ENCODE measurements at regions not wholly inside any gene's neighbourhood (a gene's known extent, or its start where the extent isn't known, plus 50 kb on each side); places are given as distances from the start of the nearest gene placed in this dataset.
"Not testable (repeated sequence)": the region's sequence is repeated elsewhere in the genome, so short reads cannot be mapped to it uniquely, and the experiment has no call there.

DNA sequence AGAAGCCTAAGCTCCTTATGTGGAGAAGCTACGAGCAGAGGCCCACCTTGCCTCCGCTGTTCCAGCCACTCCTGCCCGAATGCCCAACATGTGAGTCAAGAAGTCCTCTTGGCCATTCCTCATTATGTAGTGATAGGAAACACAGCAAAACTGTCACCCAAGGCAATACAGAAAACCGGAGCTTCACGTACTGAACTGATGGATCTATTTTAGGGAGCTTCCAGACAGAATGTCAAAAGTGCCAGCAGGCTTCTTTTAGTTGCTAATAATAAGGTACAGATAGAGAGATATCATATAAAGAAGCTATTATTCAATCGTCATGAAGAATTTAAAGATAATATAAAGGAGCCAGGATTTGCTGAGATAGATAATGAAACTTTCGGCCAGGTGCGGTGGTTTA is 91.6 kb upstream of the SYT10 start:
- Histone ChIP-seq H3K4me3 (no peak overlapping the region), H3K4me1 (no peaks in the 10 kb centered on the region), H3K36me3 (no peaks in the 10 kb centered on the region), H3K27ac (no peak overlapping the region), H3K27me3 (no peaks in the 10 kb centered on the region), H3K9me3 (no peaks in the 10 kb centered on the region)
- TF ChIP-seq POLR2A (IDR thresholded peaks at IDR 0.05) (no peak), EP300 (IDR thresholded peaks at IDR 0.05) (no peak)
- TF ChIP-seq, protein P1, sequence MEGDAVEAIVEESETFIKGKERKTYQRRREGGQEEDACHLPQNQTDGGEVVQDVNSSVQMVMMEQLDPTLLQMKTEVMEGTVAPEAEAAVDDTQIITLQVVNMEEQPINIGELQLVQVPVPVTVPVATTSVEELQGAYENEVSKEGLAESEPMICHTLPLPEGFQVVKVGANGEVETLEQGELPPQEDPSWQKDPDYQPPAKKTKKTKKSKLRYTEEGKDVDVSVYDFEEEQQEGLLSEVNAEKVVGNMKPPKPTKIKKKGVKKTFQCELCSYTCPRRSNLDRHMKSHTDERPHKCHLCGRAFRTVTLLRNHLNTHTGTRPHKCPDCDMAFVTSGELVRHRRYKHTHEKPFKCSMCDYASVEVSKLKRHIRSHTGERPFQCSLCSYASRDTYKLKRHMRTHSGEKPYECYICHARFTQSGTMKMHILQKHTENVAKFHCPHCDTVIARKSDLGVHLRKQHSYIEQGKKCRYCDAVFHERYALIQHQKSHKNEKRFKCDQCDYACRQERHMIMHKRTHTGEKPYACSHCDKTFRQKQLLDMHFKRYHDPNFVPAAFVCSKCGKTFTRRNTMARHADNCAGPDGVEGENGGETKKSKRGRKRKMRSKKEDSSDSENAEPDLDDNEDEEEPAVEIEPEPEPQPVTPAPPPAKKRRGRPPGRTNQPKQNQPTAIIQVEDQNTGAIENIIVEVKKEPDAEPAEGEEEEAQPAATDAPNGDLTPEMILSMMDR (IDR thresholded peaks at IDR 0.05): no peak
- WGBS, 2 donors: 80 to 89% methylated on average over 8 of the region's 8 CpGs
- no peak for DNase-seq (ENCODE audit: low spot score in 2 of 2)

DNA sequence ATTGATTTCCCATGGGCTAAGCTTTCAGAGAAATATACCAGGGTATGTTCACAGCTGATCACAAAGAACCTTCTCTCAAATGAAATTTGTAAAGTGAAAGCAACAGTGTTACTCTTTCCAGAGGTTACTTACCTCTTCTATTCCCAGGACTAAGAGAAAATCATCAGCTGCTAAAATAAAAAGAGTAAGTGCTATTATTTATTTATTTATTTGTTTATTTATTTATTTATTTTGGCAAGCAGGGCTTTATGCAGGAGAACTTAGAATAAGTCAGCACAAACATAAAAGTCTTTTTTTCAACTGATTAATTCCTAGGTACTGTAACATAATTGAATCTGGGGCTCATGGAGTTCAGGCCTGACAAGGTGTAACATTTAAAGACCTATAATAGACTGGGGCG is 93.9 kb upstream of the SYT10 start:
- no peak for DNase-seq (ENCODE audit: low spot score in 2 of 2)
- TF ChIP-seq POLR2A (IDR thresholded peaks at IDR 0.05) (no peak), EP300 (IDR thresholded peaks at IDR 0.05) (no peak)
- TF ChIP-seq, protein P1 (IDR thresholded peaks at IDR 0.05): no peak
- WGBS, 2 donors: 95 to 100% methylated on average over 1 of the region's 1 CpG
- Histone ChIP-seq H3K36me3 (no peaks in the 10 kb centered on the region), H3K27me3 (no peaks in the 10 kb centered on the region), H3K27ac (no peak overlapping the region), H3K9me3 (no peaks in the 10 kb centered on the region), H3K4me3 (no peak overlapping the region), H3K4me1 (no peaks in the 10 kb centered on the region)

DNA sequence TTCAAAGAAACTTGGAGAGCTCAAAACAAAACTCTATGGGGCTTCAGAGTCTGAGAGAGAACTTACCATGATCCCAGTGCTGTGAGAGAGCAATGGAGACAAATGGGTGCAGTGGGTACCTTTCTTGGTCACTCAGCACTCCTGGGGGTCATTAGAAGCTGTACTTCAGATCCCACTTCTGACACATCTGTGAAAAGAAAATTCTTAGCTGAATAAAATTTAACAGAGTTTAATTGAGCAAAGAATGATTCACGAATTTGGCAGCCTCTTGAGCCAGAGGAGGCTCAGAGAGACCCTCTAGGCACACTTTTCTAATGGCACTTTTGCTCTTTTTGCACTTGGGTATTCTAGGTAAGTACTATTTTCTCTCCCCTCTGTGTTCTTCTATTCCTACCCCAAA is 96.8 kb upstream of the SYT10 start:
- WGBS, 2 donors: 52 to 71% methylated on average over 1 of the region's 1 CpG
- no peak for TF ChIP-seq POLR2A (IDR thresholded peaks at IDR 0.05)
- H3K4me1 ChIP-seq: no peaks in the 10 kb centered on the region
- H3K36me3 ChIP-seq: no peaks in the 10 kb centered on the region
- H3K9me3 ChIP-seq: peaks cover 0 to 2% (median 0%) of the 10 kb centered on the region in 4 donors
- H3K27ac ChIP-seq: no peak overlapping the region
- no peak overlapping the region for H3K4me3 ChIP-seq
- no peaks in the 10 kb centered on the region for H3K27me3 ChIP-seq
- no peak for DNase-seq (ENCODE audit: low spot score in 2 of 2)

DNA sequence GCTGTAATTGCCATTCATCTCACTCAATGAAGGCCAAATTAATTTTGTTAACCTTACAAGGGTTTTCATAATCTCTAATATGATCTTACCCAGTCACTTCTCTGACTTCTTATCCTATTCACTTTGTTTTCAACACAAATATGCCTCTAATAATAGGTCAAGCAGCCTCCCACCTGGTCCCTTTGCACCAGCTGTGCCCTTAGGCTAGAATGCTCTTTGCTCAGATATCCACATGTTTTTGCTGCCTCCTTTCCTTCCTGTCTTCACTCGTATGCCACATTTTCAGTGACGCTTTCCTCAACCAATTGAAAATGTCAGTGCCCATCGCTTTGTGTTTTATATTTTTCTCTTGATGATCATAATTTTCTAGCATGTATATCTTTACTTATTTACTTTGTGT is 106.4 kb upstream of the SYT10 start:
- 71 to 73% methylated on average over 3 of the region's 3 CpGs for WGBS, 2 donors
- no peak overlapping the region for H3K4me3 ChIP-seq
- no peak for DNase-seq (ENCODE audit: low spot score in 2 of 2)
- H3K9me3 ChIP-seq: peaks cover 0 to 17% (median 3%) of the 10 kb centered on the region in 4 donors
- TF ChIP-seq POLR2A (IDR thresholded peaks at IDR 0.05) (no peak), EP300 (IDR thresholded peaks at IDR 0.05) (no peak)
- TF ChIP-seq, protein P1 (IDR thresholded peaks at IDR 0.05): no peak
- H3K27me3 ChIP-seq: no peaks in the 10 kb centered on the region
- no peak overlapping the region for H3K27ac ChIP-seq
- H3K36me3 ChIP-seq: no peaks in the 10 kb centered on the region
- H3K4me1 ChIP-seq: no peaks in the 10 kb centered on the region

DNA sequence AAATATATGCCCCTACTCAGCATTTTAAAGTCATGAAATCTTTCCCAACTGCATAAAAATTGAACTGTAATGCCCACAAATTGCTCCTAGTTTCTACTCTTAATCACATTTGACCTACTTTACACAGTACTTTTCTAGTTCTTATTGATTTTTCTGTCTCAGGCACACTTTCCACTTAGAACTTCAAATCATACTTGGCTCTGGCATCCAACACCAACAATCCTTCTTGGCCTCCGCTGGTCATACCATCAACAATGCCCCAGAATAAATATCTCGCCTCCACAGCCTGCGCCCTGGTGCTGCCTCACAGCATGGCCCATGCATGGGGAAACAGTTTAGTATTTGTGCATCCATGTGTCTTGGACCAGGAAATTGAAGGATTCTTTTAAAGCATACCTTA is 107.5 kb upstream of the SYT10 start:
- no peak overlapping the region for H3K27ac ChIP-seq
- no peaks in the 10 kb centered on the region for H3K4me1 ChIP-seq
- TF ChIP-seq POLR2A (IDR thresholded peaks at IDR 0.05): no peak
- TF ChIP-seq, protein P1 (IDR thresholded peaks at IDR 0.05): no peak
- no peak for TF ChIP-seq EP300 (IDR thresholded peaks at IDR 0.05)
- no peaks in the 10 kb centered on the region for H3K36me3 ChIP-seq
- peaks cover 0 to 11% (median 2%) of the 10 kb centered on the region in 4 donors for H3K9me3 ChIP-seq
- H3K27me3 ChIP-seq: no peaks in the 10 kb centered on the region
- H3K4me3 ChIP-seq: no peak overlapping the region
- no peak for DNase-seq (ENCODE audit: low spot score in 2 of 2)
- WGBS, 2 donors: 86 to 91% methylated on average over 3 of the region's 3 CpGs

DNA sequence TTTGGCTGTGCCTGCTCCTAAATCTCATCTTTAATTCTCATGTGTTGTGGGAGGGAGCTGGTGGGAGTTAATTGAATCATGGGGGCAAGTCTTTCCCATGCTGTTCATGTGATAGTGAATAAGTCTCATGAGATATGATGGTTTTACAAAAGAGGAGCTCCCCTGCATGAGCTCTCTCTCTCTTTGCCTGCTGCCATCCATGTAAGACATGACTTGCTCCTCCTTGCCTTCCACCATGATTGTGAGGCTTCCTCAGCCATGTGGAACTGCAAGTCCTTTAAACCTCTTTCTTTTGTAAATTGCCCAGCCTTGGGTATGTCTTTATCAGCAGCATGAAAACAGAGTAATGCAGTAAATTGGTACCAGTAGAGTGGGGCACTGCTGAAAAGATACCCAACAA is 110.6 kb upstream of the SYT10 start:
- H3K4me1 ChIP-seq; DNase-seq (ENCODE audit: low spot score in 2 of 2); H3K36me3 ChIP-seq; H3K27ac ChIP-seq; H3K9me3 ChIP-seq; H3K27me3 ChIP-seq; H3K4me3 ChIP-seq: not testable (repeated sequence)
